Breast epithelium (tissue), 3 donors: ENCODE measurements at regions not wholly inside any gene's neighbourhood (a gene's known extent, or its start where the extent isn't known, plus 50 kb on each side); places are given as distances from the start of the nearest gene placed in this dataset.

Experiments
- CTCF ChIP-seq, 3 donors: fragments of 450-650 bp; IDR thresholded peaks; one replicate each; pipeline ENCODE4 v1.5.1; 2016 to 2017; ENCODE audit warnings: antibody characterized with exemption in 3 of 3, mild to moderate bottlenecking in 3 of 3, moderate library complexity in 3 of 3
- POLR2A ChIP-seq: fragments of 450-650 bp; IDR thresholded peaks from one replicate; pipeline ENCODE4 v1.6.1; 2016; ENCODE audit warnings: antibody characterized with exemption, mild to moderate bottlenecking, moderate library complexity
- POLR2AphosphoS5 ChIP-seq, 3 donors: sonication (generic); formaldehyde crosslinking; IDR thresholded peaks; one replicate each; pipeline ENCODE4 v1.6.1; 2017; ENCODE audit warnings: antibody characterized with exemption in 3 of 3

GRCh38 chr7:67401492-67401891, 404.9 kb downstream of the TYW1 start:
- no peak for TF ChIP-seq POLR2AphosphoS5 (IDR thresholded peaks at IDR 0.05)
- TF ChIP-seq POLR2A: no peak
- TF ChIP-seq CTCF (IDR thresholded peaks at IDR 0.05): no peak
